ENCODE measurements at regions not wholly inside any gene's neighbourhood (a gene's known extent, or its start where the extent isn't known, plus 50 kb on each side); places are given as distances from the start of the nearest gene placed in this dataset.

- H3K27ac ChIP-seq (ENCODE audit: low read depth, low read length) = no peak overlapping the region
- H3K4me3 ChIP-seq (ENCODE audit: low read depth, low read length) = no peak overlapping the region
- ChIA-PET CTCF (interaction anchor here (0.9 kb wide), 1 partner anchor 110 kb away, joined by 3 read pairs; no protein-coding TSS in a partner anchor), POLR2A (no interaction called here)
- no peak for DNase-seq (ENCODE audit: low read depth, low spot score)
- TF ChIP-seq CTCF (IDR thresholded peaks at IDR 0.05; ENCODE audit: low read depth, low read length) = no peak
- no peaks in the 10 kb centered on the region for H3K9me3 ChIP-seq (ENCODE audit: control insufficient read depth, insufficient read depth, low read length)
- no peaks in the 10 kb centered on the region for H3K27me3 ChIP-seq (ENCODE audit: control insufficient read depth, insufficient read depth, low read length)
Measured at GRCh38 chr2:176704282-176704858, 435.1 kb downstream of the MTX2 start.

GRCh38 chr2:176709149-176709951 lies 440.1 kb downstream of the MTX2 start:
- H3K9me3 ChIP-seq (ENCODE audit: control insufficient read depth, insufficient read depth, low read length) = no peaks in the 10 kb centered on the region
- CTCF ChIA-PET = no interaction called here
- POLR2A ChIA-PET = no interaction called here
- H3K27ac ChIP-seq (ENCODE audit: low read depth, low read length) = no peak overlapping the region
- DNase-seq (ENCODE audit: low read depth, low spot score) = no peak
- no peak overlapping the region for H3K4me3 ChIP-seq (ENCODE audit: low read depth, low read length)
- no peaks in the 10 kb centered on the region for H3K27me3 ChIP-seq (ENCODE audit: control insufficient read depth, insufficient read depth, low read length)
- no peak for TF ChIP-seq CTCF (IDR thresholded peaks at IDR 0.05; ENCODE audit: low read depth, low read length)

- Histone ChIP-seq H3K4me3 (ENCODE audit: low read depth, low read length) (no peak overlapping the region), H3K9me3 (ENCODE audit: control insufficient read depth, insufficient read depth, low read length) (no peaks in the 10 kb centered on the region), H3K27me3 (ENCODE audit: control insufficient read depth, insufficient read depth, low read length) (no peaks in the 10 kb centered on the region), H3K27ac (ENCODE audit: low read depth, low read length) (no peak overlapping the region)
- DNase-seq (ENCODE audit: low read depth, low spot score) = no peak
- POLR2A ChIA-PET = no interaction called here
- TF ChIP-seq CTCF (IDR thresholded peaks at IDR 0.05; ENCODE audit: low read depth, low read length) = no peak
- CTCF ChIA-PET = no interaction called here
Measured at GRCh38 chr2:176709991-176710390, 440.7 kb downstream of the MTX2 start.

GRCh38 chr2:176710657-176711186 lies 441.5 kb downstream of the MTX2 start:
- Histone ChIP-seq H3K27me3 (ENCODE audit: control insufficient read depth, insufficient read depth, low read length) (no peaks in the 10 kb centered on the region), H3K9me3 (ENCODE audit: control insufficient read depth, insufficient read depth, low read length) (no peaks in the 10 kb centered on the region), H3K27ac (ENCODE audit: low read depth, low read length) (no peak overlapping the region), H3K4me3 (ENCODE audit: low read depth, low read length) (no peak overlapping the region)
- DNase-seq (ENCODE audit: low read depth, low spot score) = no peak
- no peak for TF ChIP-seq CTCF (IDR thresholded peaks at IDR 0.05; ENCODE audit: low read depth, low read length)
- ChIA-PET POLR2A (no interaction called here), CTCF (no interaction called here)

All from AG04450 (cell line).